ENCODE measurements at regions not wholly inside any gene's neighbourhood (a gene's known extent, or its start where the extent isn't known, plus 50 kb on each side); places are given as distances from the start of the nearest gene placed in this dataset.

DNA sequence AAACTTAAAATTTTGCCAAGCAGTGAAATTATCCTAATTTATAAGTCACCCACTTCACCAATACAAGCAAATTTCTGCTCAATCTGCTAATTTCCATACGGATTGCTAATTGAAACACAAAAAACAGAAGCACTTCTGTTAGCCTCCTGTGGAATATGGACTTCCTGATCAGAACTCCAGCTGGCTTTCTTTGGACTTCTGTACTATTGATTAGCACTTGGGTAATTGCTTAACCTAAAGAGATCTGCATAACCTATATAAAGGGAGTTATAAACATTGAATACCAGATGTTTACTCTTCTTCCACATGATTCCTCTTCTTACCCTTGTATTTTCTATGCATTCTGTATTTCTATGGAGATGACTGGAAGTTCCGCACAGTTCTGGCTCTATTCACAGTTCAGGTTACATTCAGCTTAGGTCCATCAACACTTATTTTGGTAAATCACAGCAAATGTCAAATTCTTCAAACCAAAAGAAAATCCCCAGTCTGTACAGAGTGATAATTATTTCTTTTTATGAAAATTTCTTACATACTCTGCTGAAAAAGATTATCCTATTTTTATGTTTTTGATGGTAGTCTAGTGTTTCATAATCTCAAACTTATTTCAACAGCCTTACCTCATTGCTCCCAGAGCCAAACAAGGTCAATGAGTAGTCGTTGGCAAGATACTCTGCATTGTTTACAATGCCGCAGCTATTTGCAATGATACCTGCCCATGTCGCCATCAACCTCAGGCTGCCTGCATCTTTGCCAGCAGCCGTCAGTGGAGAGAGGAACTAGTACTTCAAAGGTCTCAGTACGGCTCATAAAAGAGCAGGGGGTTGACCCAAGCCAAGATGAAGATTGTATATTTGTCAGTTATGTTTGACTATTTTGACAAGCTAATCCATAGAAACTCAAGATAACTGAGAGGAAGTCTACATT lies 225.6 kb downstream of the AHR start:
- DNase-seq: no peak

- no peak for DNase-seq
Measured at GRCh38 chr7:17524746-17525145, 226.3 kb downstream of the AHR start.

DNA sequence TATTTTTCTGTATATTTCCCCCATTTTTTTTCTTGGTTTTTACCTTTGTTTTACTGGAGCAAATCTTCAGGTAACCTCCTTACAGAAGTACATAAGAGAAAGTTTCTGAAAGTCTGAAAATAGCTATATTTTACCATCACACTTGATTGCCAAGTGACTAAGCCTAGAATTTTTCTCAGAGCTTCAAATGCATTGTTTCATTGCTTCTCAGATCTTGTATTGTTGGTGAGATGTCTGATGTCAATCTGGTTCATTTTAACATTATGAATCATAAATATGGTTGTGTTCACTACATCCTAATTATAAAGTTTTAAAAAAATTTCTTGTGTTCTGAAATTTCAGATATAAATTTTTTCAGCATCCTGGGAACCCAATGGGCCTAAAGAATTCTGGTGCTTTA lies 228.2 kb downstream of the AHR start:
- no peak for DNase-seq

DNA sequence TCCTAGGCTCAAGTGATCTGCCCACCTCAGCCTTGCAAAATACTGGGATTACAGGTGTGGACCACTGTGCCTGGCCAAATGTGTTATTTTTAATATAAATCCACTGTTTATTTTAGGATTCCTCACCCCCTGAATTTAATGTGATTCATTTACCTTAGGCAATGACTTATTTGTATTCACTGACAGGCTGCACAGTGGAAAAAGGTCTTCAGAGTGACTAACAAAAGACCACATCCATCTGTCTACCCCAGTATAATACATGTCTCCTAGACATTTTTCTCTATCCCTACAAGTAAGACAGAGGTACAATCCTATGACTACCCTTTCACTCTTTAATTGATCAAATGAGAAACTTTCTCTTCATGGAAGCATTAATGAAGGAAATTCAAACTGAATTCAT lies 230.2 kb downstream of the AHR start:
- no peak for DNase-seq

GRCh38 chr7:17530244-17530643 lies 231.8 kb downstream of the AHR start:
- no peak for DNase-seq

GRCh38 chr7:17530741-17531421 lies 232.4 kb downstream of the AHR start:
- DNase-seq: no peak

DNA sequence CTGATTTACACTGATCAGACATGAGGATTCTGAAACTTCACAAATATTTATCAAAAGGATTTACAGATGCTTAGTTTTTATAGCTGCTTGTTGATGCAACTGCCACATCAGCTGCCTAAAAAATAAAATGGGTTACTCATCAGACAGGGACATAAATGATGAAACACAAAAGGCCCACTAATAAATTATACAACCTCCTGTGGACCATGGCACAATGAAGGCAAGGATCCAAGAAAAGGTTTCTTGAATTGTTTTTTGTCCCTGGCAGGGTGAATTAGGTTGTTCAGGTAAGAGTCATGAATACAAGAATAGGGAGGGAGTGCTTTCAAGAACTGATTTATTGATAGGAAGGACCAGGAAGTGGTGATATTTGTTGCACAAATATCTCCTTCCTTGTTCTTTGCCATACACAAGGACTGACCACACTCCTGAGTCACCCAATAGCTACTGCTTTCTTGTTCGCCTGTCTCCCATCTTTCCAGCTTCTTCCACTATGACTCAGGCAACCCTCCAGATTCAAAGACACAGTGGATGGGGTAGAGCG lies 234.5 kb downstream of the AHR start:
- no peak for DNase-seq

DNA sequence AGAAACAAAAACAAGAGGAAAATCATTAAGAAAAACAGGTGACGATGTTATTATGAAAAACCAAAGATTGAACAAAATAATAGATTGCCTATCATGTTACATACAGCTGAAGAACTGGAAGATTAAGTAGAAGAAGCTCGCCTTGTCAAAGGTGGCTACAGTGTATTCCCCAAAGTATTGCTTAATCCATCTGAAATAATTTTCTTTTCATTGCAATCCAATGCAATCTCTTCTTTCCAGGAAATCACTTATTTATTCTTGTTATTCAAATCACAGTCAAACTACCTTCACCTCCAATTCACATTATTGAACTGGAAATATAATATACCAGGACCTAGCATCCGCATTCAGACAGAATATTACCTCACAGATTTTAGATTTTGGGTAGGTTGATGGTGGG lies 235.9 kb downstream of the AHR start:
- no peak for DNase-seq

- DNase-seq: no peak
Measured at GRCh38 chr7:17535776-17536175, 237.3 kb downstream of the AHR start.

DNA sequence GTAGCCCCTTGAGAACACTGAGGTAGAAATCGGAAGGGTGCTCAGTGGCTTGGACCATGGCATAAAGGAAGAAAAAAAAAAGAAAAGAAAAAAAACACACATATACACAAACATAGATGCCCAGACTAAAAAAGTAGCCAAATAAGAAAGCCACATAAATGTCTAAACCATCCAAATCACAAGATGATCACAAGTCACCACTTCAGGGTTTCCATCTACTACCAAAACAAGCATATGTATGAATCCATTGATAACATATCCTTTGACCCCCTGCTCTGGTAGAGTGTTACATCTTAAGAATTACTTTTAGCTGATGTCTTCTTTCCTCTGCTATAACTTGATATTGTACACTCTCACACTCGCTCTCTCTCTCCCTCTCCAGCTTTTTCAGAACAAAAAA lies 245.9 kb downstream of the AHR start:
- DNase-seq: no peak

DNA sequence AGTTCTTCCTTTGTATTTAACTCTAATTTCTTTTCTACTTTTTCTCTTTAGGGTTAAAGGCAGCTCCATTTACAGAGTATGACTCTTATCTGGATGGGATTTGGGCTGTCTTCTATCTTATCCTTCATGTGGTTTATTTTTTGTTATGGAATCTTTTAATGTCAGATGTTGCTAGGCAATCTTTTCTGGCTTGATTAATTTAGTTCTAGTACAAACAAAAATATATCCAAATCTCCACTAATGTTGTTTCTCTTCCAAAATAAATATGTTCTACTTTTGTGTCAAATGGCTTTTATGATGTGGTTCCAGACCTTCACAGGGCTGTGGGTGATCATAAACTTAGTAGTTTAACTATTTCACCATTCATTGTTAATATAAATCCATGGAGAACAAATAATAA lies 246.9 kb downstream of the AHR start:
- no peak for DNase-seq

GRCh38 chr7:17546189-17546588 lies 247.7 kb downstream of the AHR start:
- DNase-seq: no peak

DNA sequence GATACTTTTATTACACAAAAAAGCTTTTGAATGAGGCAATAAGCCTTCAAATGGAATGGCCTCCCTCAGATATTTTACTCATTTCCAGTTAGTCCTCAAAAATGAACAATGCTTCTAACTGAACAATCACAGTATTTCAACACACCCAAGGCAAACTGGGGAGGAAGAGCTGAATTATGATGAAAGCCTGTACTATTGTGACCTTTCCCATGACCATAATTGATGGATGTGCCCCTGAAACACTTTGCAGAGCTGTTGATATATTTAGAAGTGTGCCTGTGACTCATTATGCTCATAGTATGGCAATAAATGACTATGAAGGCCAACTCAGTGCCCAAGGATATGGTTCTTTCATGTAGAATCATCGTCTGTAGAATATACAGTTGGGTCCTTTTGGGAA lies 248.1 kb downstream of the AHR start:
- no peak for DNase-seq

- DNase-seq: no peak
Measured at GRCh38 chr7:17548014-17548653, 249.7 kb downstream of the AHR start.

GRCh38 chr7:17549406-17549805 lies 251.0 kb downstream of the AHR start:
- no peak for DNase-seq

GRCh38 chr7:17552373-17552772 lies 253.9 kb downstream of the AHR start:
- DNase-seq: no peak

DNA sequence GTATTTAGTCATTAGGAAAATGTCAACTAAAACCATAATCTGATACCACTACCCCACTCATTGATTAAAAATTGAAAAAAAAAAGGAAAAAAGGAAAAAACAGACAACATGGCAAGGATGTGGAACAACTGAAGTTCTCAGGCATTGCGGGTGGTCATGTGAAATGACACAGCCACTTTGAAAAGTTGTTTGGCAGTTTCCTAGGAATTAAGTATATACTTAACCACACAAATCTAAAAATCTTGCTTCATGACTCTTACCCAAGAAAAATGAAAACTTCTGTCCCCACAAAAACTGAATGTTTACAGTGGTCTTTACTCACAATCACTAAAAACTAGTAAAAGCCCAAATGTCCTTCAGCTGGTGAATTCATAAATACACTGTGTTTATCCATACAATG lies 254.5 kb downstream of the AHR start:
- no peak for DNase-seq

DNA sequence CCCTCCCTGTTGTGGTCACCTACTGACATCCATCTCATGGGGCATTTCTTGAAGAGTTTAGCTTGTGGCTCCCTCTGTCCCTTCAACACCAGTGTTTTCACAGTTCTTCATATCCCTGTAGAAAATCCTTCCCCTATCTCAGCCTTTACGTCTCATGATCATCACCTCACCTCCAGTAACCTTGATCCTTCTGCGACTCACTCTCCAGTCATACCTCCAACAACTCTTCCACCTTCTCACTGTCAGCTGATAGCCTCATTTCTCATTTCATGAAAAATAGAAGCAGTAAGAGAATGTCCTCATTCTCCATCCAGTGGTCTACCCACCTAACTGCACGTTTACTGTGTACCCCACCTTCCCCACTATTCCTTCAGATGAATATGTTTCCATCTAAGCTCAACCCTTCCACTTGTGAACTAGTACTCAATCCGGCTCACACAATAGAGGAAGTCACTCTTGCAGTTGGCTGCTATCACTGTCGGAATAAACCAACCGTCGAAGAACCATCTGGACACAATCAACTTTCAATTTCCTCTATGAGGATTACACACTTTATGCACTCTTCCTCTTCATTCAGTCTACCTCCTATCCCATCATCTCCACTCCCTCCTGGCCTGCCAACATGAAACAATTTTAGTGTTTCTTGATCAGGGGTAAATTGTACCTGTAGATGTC lies 256.0 kb downstream of the AHR start:
- no peak for DNase-seq

DNA sequence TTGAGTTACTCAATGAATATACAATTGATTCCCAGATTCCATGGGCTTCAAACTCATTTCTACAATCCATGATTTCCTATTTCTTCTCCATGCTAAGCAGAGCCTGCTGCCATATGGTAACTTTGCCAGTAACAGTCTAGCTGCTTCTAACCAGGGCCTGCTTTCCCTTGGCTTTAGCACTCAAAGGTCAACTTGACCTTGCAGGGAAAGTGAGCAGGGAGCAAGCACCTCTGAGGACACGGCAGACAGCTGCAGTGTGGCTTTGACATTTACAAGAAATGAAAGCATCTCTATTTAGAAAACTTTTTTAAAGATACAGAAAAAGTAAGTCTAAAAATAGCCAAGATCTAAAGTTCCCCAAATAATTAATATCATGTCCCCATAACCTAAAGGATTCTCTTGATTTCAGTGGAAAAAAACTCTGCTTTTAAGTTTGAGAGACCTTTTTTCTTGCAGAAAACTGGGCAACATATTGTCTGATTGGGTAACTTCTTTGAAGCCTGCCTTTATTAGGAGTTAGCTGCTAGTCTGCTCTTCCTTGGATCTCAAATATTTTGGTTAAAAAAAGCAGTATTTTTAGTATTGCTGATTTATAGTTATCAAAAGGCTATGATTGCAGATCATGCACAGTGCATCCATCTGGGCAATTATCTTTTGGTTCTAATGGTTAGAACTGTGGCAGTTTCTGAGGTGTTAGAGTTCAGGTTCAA lies 257.9 kb downstream of the AHR start:
- DNase-seq: no peak

DNA sequence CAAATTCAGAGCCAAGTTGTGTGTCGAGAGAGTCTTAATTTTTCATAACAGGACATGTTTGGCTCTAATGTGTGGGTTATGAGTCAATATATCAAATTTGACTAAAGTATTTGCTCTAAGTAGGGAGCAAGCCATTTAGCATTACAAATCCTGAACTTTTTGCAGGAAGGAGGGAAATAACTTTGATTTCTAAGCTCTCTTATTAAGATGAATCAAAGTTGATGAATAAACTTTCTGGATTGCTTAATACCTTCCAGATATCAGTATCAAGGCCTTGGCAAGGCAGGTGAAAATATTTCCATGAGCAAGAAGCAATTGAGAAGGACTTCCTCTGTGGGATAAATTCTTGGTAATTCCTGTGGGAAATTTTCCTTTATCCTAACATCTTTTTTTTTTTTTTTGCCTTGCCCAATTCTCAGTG lies 258.8 kb downstream of the AHR start:
- DNase-seq: no peak

- no peak for DNase-seq
Measured at GRCh38 chr7:17558135-17558534, 259.7 kb downstream of the AHR start.
